ENCODE measurements at regions not wholly inside any gene's neighbourhood (a gene's known extent, or its start where the extent isn't known, plus 50 kb on each side); places are given as distances from the start of the nearest gene placed in this dataset.

- H3K27me3 ChIP-seq = no peaks in the 10 kb centered on the region
- WGBS, 2 donors = 60 to 63% methylated on average over 3 of the region's 3 CpGs
- no peak overlapping the region for H3K4me3 ChIP-seq
- peak in 1 of 8 donors; percentile 56 for ATAC-seq
- H3K36me3 ChIP-seq = no peaks in the 10 kb centered on the region
- DNase-seq = no peak
- no peak for TF ChIP-seq CTCF (IDR thresholded peaks at IDR 0.05)
- no peaks in the 10 kb centered on the region for H3K9me3 ChIP-seq
- H3K27ac ChIP-seq = no peak overlapping the region
- intact Hi-C loops (cut with DNase I) = no loop called here
- peaks cover 0 to 12% (median 0%) of the 10 kb centered on the region in 9 donors for H3K4me1 ChIP-seq
Measured at GRCh38 chr17:71914042-71914441, 206.8 kb upstream of the SOX9 start.

GRCh38 chr17:71914812-71915211 is 206.0 kb upstream of the SOX9 start:
- Histone ChIP-seq H3K36me3 (no peaks in the 10 kb centered on the region), H3K27ac (no peak overlapping the region), H3K4me1 (peaks cover 0 to 12% (median 0%) of the 10 kb centered on the region in 9 donors), H3K4me3 (no peak overlapping the region), H3K27me3 (no peaks in the 10 kb centered on the region), H3K9me3 (no peaks in the 10 kb centered on the region)
- ATAC-seq (peak in 1 of 8 donors; percentile 42), DNase-seq (no peak)
- WGBS, 2 donors = 52 to 67% methylated on average over 2 of the region's 2 CpGs
- intact Hi-C loops (cut with DNase I) = no loop called here
- TF ChIP-seq CTCF (IDR thresholded peaks at IDR 0.05) = no peak

GRCh38 chr17:71917715-71918114 is 203.1 kb upstream of the SOX9 start:
- intact Hi-C loops (cut with DNase I) = no loop called here
- Histone ChIP-seq H3K27ac (no peak overlapping the region), H3K36me3 (no peaks in the 10 kb centered on the region), H3K27me3 (no peaks in the 10 kb centered on the region), H3K9me3 (no peaks in the 10 kb centered on the region), H3K4me3 (no peak overlapping the region), H3K4me1 (peaks cover 0 to 12% (median 0%) of the 10 kb centered on the region in 9 donors)
- WGBS, 2 donors = 91 to 93% methylated on average over 2 of the region's 2 CpGs
- ATAC-seq (no peak), DNase-seq (no peak)
- TF ChIP-seq CTCF (IDR thresholded peaks at IDR 0.05) = no peak

- Histone ChIP-seq H3K9me3 (no peaks in the 10 kb centered on the region), H3K27me3 (no peaks in the 10 kb centered on the region), H3K27ac (no peak overlapping the region), H3K4me1 (peaks cover 0 to 12% (median 0%) of the 10 kb centered on the region in 9 donors), H3K36me3 (no peaks in the 10 kb centered on the region), H3K4me3 (no peak overlapping the region)
- TF ChIP-seq CTCF (IDR thresholded peaks at IDR 0.05) = no peak
- DNase-seq (no peak), ATAC-seq (no peak)
- 79 to 92% methylated on average over 2 of the region's 2 CpGs for WGBS, 2 donors
- intact Hi-C loops (cut with DNase I) = no loop called here
Measured at GRCh38 chr17:71919186-71919585, 201.6 kb upstream of the SOX9 start.
